OCI-LY1 (cell line): ENCODE measurements at regions not wholly inside any gene's neighbourhood (a gene's known extent, or its start where the extent isn't known, plus 50 kb on each side); places are given as distances from the start of the nearest gene placed in this dataset.

Experiments
- EZH2 ChIP-seq: fragments of 200-600 bp; sonication (generic), shearing (Covaris generic); IDR thresholded peaks from 2 replicates; pipeline ENCODE4 v1.8.0; 2017; ENCODE audit warnings: borderline replicate concordance, mixed run types, mild to moderate bottlenecking, antibody characterized with exemption, low read length, moderate library complexity, mixed read lengths
- TF ChIP-seq, protein P1 (sequence below): fragments of 200-600 bp; sonication (generic), shearing (Covaris generic); IDR thresholded peaks from 2 replicates; pipeline ENCODE4 v1.5.1; 2017; ENCODE audit warnings: mild to moderate bottlenecking, antibody characterized with exemption, low read length, moderate library complexity, mixed read lengths

- TF ChIP-seq, protein P1, sequence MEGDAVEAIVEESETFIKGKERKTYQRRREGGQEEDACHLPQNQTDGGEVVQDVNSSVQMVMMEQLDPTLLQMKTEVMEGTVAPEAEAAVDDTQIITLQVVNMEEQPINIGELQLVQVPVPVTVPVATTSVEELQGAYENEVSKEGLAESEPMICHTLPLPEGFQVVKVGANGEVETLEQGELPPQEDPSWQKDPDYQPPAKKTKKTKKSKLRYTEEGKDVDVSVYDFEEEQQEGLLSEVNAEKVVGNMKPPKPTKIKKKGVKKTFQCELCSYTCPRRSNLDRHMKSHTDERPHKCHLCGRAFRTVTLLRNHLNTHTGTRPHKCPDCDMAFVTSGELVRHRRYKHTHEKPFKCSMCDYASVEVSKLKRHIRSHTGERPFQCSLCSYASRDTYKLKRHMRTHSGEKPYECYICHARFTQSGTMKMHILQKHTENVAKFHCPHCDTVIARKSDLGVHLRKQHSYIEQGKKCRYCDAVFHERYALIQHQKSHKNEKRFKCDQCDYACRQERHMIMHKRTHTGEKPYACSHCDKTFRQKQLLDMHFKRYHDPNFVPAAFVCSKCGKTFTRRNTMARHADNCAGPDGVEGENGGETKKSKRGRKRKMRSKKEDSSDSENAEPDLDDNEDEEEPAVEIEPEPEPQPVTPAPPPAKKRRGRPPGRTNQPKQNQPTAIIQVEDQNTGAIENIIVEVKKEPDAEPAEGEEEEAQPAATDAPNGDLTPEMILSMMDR = no peak
- TF ChIP-seq EZH2 = no peak
These were observed 240.5 kb upstream of the CHAC2 start for GRCh38 chr2:53527056-53527455.
